GM21737 (cell line): ENCODE measurements at regions not wholly inside any gene's neighbourhood (a gene's known extent, or its start where the extent isn't known, plus 50 kb on each side); places are given as distances from the start of the nearest gene placed in this dataset.

Experiments used
- ATAC-seq: cut with Tn5 transposase; IDR thresholded peaks from one replicate; pipeline ENCODE4 v1.9.1; 2021; ENCODE audit warnings: mild to moderate bottlenecking, moderate library complexity; ENCODE audit not compliant: unreplicated experiment

GRCh38 chr3:41126961-41127360 is 72.3 kb upstream of the CTNNB1 start:
- ATAC-seq = no peak

GRCh38 chr3:41127414-41127813 is 71.9 kb upstream of the CTNNB1 start:
- no peak for ATAC-seq

DNA sequence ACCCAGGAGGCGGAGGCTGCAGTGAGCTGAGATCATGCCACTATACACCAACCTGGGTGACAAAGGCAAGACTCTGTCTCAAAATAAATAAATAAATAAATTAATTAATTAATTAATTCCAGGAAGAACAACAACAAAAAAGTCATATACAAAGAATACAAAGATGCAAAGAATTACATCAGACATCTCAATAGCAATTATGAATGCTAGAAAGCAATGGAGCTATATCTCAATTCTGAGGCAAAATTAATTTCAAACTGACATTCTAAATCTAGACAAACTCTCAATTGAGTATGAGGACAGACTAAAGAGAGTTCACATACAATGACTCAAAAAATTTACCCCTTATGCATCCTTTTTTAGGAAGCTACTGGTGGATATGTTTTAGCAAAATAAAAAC is 69.6 kb upstream of the CTNNB1 start:
- no peak for ATAC-seq

- no peak for ATAC-seq
Observed at GRCh38 chr3:41131224-41131623, 68.1 kb upstream of the CTNNB1 start.

DNA sequence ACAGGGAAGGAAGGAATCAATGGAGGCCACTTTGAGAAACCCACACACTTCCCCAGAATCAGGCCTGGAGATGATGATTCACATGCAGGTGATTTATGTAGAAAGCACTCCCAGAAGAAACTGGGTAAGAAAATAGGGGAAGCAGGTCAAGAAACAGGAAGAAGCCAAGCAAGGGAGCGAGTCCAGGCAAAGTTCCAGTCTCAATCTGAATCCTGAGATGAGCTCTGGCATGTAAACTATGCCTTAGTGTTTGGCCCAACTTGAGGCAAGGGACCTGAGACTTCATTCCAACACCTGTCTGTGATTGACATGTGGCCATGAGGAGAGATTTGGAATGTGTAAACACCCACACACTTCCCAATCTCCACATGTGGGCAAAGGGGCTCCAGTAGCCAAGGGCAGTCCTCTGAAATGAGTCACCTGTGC is 61.6 kb upstream of the CTNNB1 start:
- no peak for ATAC-seq

DNA sequence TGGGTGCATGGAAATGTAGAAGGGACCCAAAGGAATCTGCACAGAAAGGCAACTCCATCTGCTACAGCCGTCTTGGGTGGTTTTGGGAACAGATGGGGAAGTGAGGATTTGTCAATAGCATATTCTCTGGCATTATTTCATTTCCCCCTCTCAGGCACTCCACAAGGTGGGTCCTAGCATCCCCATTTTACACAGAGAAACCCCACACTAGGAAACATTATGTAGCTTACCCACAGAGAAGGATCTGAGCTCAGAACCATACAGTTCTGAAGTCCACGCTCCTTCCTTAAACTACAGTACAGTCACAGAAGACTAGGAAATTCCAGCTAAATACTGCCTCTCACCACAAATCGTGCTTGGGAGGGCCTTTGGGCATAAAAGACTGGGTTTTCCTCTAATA is 61.2 kb upstream of the CTNNB1 start:
- no peak for ATAC-seq

- no peak for ATAC-seq
Observed at GRCh38 chr3:41138601-41139000, 60.7 kb upstream of the CTNNB1 start.

DNA sequence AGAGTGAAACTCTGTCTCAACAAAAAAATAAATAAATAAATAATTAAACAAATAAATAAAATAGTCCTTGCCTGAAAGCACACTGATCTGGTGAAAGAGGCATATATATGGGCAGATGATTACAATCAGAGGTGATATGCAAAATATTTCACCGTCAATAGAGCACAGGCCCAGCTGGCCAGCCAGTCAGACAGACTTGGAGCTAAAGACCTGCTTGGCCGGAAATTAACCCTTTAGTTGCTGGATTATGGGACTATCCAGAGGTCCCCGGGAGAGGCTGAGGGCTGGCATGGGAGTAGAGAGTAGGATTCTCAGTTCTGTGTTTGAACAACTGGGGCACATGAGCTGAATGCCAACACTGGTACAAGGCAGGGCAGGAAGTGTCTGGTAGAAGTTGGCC is 59.1 kb upstream of the CTNNB1 start:
- no peak for ATAC-seq

- no peak for ATAC-seq
Observed at GRCh38 chr3:41141433-41142167, 57.7 kb upstream of the CTNNB1 start.

GRCh38 chr3:41143421-41144031 is 55.8 kb upstream of the CTNNB1 start:
- no peak for ATAC-seq

GRCh38 chr3:41144631-41145030 is 54.7 kb upstream of the CTNNB1 start:
- no peak for ATAC-seq

- no peak for ATAC-seq
Observed at GRCh38 chr3:41148478-41148877, 50.8 kb upstream of the CTNNB1 start.

- ATAC-seq = no peak
Observed at GRCh38 chr3:41148901-41149300, 50.4 kb upstream of the CTNNB1 start.
